ENCODE measurements at regions not wholly inside any gene's neighbourhood (a gene's known extent, or its start where the extent isn't known, plus 50 kb on each side); places are given as distances from the start of the nearest gene placed in this dataset.

DNA sequence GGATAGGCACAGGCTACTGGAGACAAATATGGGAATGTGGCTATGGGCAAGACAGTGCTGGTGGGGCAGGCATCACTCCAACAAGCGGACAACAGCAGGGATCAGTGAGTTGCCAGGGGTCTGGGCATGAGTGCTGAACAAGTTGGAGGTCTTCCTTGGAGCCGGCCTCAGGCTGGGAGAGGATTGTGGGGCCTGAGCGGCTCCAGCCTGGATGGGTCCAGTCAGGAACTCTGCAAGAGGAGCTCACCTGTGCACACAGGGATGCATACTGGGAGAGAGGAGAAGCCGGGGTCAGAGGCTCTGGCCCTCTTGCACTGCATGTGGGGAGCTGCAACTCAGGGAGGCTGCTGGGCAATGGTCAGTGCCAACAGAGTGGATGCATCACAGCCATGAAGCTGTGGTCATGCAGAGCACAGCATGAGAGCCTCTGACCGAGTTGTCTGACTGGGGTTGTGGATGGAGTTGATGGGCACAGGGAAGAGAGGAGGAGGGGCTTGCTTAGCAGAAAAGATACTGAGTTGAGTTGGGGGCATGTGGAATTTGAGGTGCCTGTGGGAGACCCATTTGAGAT lies 204.0 kb upstream of the ZNF32 start:
- Histone ChIP-seq H3K27me3 (no peaks in the 10 kb centered on the region), H3K27ac (no peak overlapping the region), H3K9me3 (no peaks in the 10 kb centered on the region), H3K36me3 (no peaks in the 10 kb centered on the region), H3K4me1 (no peaks in the 10 kb centered on the region), H3K4me3 (no peak overlapping the region)
- intact Hi-C loops (cut with DNase I), result no loop called here
- no peak for DNase-seq
- TF ChIP-seq, protein P1, sequence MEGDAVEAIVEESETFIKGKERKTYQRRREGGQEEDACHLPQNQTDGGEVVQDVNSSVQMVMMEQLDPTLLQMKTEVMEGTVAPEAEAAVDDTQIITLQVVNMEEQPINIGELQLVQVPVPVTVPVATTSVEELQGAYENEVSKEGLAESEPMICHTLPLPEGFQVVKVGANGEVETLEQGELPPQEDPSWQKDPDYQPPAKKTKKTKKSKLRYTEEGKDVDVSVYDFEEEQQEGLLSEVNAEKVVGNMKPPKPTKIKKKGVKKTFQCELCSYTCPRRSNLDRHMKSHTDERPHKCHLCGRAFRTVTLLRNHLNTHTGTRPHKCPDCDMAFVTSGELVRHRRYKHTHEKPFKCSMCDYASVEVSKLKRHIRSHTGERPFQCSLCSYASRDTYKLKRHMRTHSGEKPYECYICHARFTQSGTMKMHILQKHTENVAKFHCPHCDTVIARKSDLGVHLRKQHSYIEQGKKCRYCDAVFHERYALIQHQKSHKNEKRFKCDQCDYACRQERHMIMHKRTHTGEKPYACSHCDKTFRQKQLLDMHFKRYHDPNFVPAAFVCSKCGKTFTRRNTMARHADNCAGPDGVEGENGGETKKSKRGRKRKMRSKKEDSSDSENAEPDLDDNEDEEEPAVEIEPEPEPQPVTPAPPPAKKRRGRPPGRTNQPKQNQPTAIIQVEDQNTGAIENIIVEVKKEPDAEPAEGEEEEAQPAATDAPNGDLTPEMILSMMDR (IDR thresholded peaks at IDR 0.05), result no peak
- no peak for TF ChIP-seq POLR2A (IDR thresholded peaks at IDR 0.05)
- WGBS, 2 donors, result 81 to 87% methylated on average over 4 to 5 of the region's 5 CpGs

DNA sequence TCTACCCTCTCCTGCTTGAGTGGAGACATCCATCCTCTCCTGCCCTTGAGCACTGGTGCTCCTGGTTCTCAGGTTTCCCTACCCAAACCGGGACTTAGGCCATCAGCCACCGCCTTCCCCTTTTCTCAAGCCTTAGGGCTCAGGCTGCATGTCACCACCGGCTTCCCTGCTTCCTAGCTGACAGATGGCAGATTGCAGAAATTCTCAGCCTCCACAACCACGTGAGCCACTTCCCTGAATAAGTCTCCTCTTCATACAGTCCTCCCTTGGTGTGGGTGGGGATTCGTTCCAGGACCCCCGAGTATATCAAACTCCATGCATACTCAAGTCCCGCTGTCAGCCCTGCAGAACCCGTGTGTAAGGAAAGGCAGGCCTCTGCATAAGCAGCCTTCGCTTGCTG lies 203.5 kb upstream of the ZNF32 start:
- no peaks in the 10 kb centered on the region for H3K4me1 ChIP-seq
- intact Hi-C loops (cut with DNase I), result no loop called here
- WGBS, 2 donors, result 60 to 79% methylated on average over 6 to 9 of the region's 9 CpGs
- TF ChIP-seq POLR2A (IDR thresholded peaks at IDR 0.05), result no peak
- TF ChIP-seq, protein P1 (IDR thresholded peaks at IDR 0.05), result no peak
- H3K9me3 ChIP-seq, result no peaks in the 10 kb centered on the region
- H3K27ac ChIP-seq, result no peak overlapping the region
- H3K4me3 ChIP-seq, result no peak overlapping the region
- no peaks in the 10 kb centered on the region for H3K36me3 ChIP-seq
- no peak for DNase-seq
- no peaks in the 10 kb centered on the region for H3K27me3 ChIP-seq

DNA sequence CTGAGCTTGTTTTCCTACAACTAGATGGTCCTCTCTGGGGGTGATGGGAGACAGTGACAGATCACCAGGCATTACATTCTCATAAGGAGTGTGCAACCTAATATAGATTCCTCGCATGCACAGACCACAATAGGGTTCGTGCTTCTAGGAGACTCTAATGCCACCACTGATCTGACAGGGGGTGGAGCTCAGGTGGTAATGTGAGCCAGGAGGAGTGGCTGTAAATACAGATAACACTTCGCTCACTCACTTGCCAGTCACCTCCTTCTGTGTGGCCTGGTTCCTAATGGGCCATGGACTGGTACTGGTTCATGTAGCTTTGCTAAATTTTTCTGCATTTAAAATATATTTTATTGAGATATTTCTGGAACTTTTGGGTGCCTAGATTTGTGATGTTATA lies 202.3 kb upstream of the ZNF32 start:
- intact Hi-C loops (cut with DNase I), result no loop called here

DNA sequence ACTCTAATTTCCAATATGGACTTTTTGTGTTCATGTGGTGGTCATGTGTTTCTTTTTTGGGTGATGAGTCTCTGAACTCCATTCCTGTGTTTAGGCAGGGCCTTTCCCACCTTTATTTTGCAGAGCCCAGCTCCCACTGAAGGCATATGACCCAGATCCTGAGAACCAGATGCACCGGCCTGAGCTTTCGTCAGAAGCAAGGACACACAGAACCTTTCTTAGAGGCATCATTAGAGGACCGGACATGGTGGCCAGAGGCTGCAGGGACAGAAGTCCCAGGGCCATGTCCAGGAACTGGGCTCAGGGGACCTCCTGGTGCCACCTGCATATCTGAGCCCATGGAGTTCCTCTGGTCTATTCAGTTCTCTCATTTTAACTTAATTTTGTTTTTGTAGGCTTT lies 200.9 kb upstream of the ZNF32 start:
- no peak for DNase-seq
- TF ChIP-seq, protein P1 (IDR thresholded peaks at IDR 0.05), result no peak
- TF ChIP-seq POLR2A (IDR thresholded peaks at IDR 0.05), result no peak
- WGBS, 2 donors, result no CpG with 5 or more reads among the region's 3 CpGs
- no peaks in the 10 kb centered on the region for H3K9me3 ChIP-seq
- no peaks in the 10 kb centered on the region for H3K27me3 ChIP-seq
- intact Hi-C loops (cut with DNase I), result no loop called here
- no peak overlapping the region for H3K27ac ChIP-seq
- H3K36me3 ChIP-seq, result no peaks in the 10 kb centered on the region
- H3K4me1 ChIP-seq, result peaks cover 0 to 23% (median 5%) of the 10 kb centered on the region in 3 donors
- H3K4me3 ChIP-seq, result no peak overlapping the region

More for the DNA sequence above, 202.3 kb upstream of the ZNF32 start:
- no peak for DNase-seq
- H3K27me3 ChIP-seq, result no peaks in the 10 kb centered on the region
- TF ChIP-seq, protein P1 (IDR thresholded peaks at IDR 0.05), result no peak
- TF ChIP-seq POLR2A (IDR thresholded peaks at IDR 0.05), result no peak
- peaks cover 0 to 10% (median 5%) of the 10 kb centered on the region in 3 donors for H3K4me1 ChIP-seq
- H3K4me3 ChIP-seq, result no peak overlapping the region
- no peaks in the 10 kb centered on the region for H3K9me3 ChIP-seq
- H3K27ac ChIP-seq, result no peak overlapping the region
- no peaks in the 10 kb centered on the region for H3K36me3 ChIP-seq
- 73 to 87% methylated on average over 3 of the region's 3 CpGs for WGBS, 2 donors

DNA sequence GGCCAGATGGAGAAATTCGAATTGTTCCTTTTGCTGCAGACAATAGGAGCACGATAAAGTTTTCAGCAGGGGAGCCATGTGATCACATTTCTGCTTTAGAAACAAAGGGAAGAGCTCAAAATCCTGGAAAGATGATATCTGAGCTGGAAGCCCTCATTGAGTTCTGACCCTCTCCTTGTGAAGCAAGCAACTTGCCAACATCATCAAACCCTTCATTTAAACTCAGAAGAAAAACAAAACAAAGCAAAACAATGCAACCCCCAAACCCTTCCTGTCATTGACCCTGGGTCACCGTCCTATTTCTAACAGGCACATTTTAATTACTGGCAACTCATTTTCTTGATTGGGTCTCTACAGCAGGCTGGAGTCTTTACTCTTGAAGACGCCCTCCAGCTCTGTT lies 198.3 kb upstream of the ZNF32 start:
- Histone ChIP-seq H3K9me3 (no peaks in the 10 kb centered on the region), H3K4me3 (no peak overlapping the region), H3K27me3 (no peaks in the 10 kb centered on the region), H3K27ac (peak overlapping the region in 3 of 4 donors; percentile 19 to 68 (median 50)), H3K36me3 (no peaks in the 10 kb centered on the region), H3K4me1 (peaks cover 0 to 34% (median 12%) of the 10 kb centered on the region in 3 donors)
- no peak for DNase-seq
- no peak for TF ChIP-seq POLR2A (IDR thresholded peaks at IDR 0.05)
- TF ChIP-seq, protein P1 (IDR thresholded peaks at IDR 0.05), result no peak
- intact Hi-C loops (cut with DNase I), result no loop called here
- 48 to 67% methylated on average over 3 to 4 of the region's 4 CpGs for WGBS, 2 donors
